ENCODE measurements at regions not wholly inside any gene's neighbourhood (a gene's known extent, or its start where the extent isn't known, plus 50 kb on each side); places are given as distances from the start of the nearest gene placed in this dataset.

DNA sequence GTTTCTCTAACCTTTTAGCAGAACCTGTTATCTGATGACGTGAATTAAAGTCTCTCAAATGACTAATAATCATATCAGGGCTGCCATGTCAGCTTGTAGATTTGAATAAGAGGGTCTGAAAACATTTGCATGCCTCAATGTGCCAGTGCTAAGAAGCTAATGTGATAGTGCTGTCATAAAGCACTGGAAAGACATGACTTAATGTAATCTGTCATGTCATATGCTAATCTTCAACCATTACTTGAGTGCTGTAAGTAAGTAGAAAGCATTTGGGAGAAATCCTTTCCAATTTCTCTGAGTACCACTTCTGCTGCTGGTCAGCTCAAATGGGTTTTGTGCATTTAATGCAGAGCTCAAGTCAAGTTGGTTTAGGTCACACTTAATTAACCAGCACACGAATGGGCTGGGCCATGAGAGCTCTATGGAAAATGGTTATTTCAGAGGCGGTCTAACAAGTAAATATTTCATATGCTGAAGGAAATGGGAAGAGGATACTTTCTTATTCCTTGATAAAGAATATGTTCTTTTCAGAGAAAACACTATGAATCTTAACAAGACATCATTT lies 609.2 kb downstream of the LMO4 start:
- H3K36me3 ChIP-seq (ENCODE audit: control insufficient read depth, insufficient read depth, low read length) = no peaks in the 10 kb centered on the region
- H3K4me3 ChIP-seq (ENCODE audit: low read depth in 2 of 2, low read length in 2 of 2) = no peak overlapping the region
- CTCF ChIA-PET = no interaction called here
- in situ Hi-C loops (cut with HindIII; ENCODE audit: low pct_unique_long_range_greater_than_20kb, low sequenced_read_pairs) (no loop called here), intact Hi-C loops (cut with micrococcal nuclease; ENCODE audit: unreplicated experiment) (no loop called here)
- DNase-seq (ENCODE audit: low read depth, low spot score) (no peak), ATAC-seq (no peak)
- no peaks in the 10 kb centered on the region for H3K27me3 ChIP-seq (ENCODE audit: control insufficient read depth, insufficient read depth, low read length)
- no peaks in the 10 kb centered on the region for H3K9me3 ChIP-seq (ENCODE audit: control insufficient read depth, insufficient read depth, low read depth, low read length)
- POLR2A ChIA-PET = no interaction called here
- TF ChIP-seq CTCF (IDR thresholded peaks at IDR 0.05) (no peak), SIN3A (IDR thresholded peaks at IDR 0.05; ENCODE audit: borderline replicate concordance, insufficient read depth, low read depth, low read length) (no peak), REST (IDR thresholded peaks at IDR 0.05; ENCODE audit: insufficient read depth in 1 of 2, low read depth in 2 of 2, low read length in 1 of 2) (no peak), TCF7L2 (IDR thresholded peaks at IDR 0.05; ENCODE audit: low read depth, low read length) (no peak), POLR2AphosphoS5 (IDR thresholded peaks at IDR 0.05; ENCODE audit: low read depth, low read length) (no peak)
- no peak overlapping the region for H3K27ac ChIP-seq (ENCODE audit: low read length)
- no peaks in the 10 kb centered on the region for H3K4me1 ChIP-seq (ENCODE audit: control insufficient read depth, insufficient read depth, low read length)
- BruUV-seq (replicated peaks) = no TSS peak

DNA sequence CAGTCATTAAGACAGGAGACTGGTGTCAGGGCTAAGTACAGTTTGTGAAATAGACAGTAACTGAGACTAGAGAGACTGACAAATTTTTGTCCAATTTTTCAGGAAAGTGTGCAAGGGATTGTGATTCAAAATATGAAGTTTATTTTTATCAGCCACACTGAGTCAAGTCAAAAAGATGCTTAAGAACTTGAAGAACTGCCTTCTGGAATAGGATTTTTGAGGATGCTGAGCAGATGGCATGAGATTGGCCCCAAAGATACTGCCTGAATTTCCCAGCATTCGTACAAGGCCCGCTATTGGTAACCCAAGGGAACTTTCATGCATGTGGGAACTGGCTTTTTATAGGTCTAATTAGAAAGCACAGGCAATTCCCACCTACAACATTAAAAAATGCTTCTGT lies 610.0 kb downstream of the LMO4 start:
- no TSS peak for BruUV-seq (replicated peaks)
- no peaks in the 10 kb centered on the region for H3K4me1 ChIP-seq (ENCODE audit: control insufficient read depth, insufficient read depth, low read length)
- ChIA-PET POLR2A (no interaction called here), CTCF (no interaction called here)
- DNase-seq (ENCODE audit: low read depth, low spot score) = no peak
- no peaks in the 10 kb centered on the region for H3K9me3 ChIP-seq (ENCODE audit: control insufficient read depth, insufficient read depth, low read depth, low read length)
- no peak for ATAC-seq
- H3K36me3 ChIP-seq (ENCODE audit: control insufficient read depth, insufficient read depth, low read length) = no peaks in the 10 kb centered on the region
- H3K4me3 ChIP-seq (ENCODE audit: low read depth in 2 of 2, low read length in 2 of 2) = no peak overlapping the region
- no peaks in the 10 kb centered on the region for H3K27me3 ChIP-seq (ENCODE audit: control insufficient read depth, insufficient read depth, low read length)
- no peak for TF ChIP-seq CTCF (IDR thresholded peaks at IDR 0.05)
- TF ChIP-seq POLR2AphosphoS5 (IDR thresholded peaks at IDR 0.05; ENCODE audit: low read depth, low read length) = no peak
- TF ChIP-seq REST (IDR thresholded peaks at IDR 0.05; ENCODE audit: insufficient read depth in 1 of 2, low read depth in 2 of 2, low read length in 1 of 2) = no peak
- TF ChIP-seq SIN3A (IDR thresholded peaks at IDR 0.05; ENCODE audit: borderline replicate concordance, insufficient read depth, low read depth, low read length) = no peak
- no peak for TF ChIP-seq TCF7L2 (IDR thresholded peaks at IDR 0.05; ENCODE audit: low read depth, low read length)
- intact Hi-C loops (cut with micrococcal nuclease; ENCODE audit: unreplicated experiment) = no loop called here
- no peak overlapping the region for H3K27ac ChIP-seq (ENCODE audit: low read length)
- in situ Hi-C loops (cut with HindIII; ENCODE audit: low pct_unique_long_range_greater_than_20kb, low sequenced_read_pairs) = no loop called here

Measured in Panc1 (cell line).